PFSK-1 (cell line): ENCODE measurements at regions not wholly inside any gene's neighbourhood (a gene's known extent, or its start where the extent isn't known, plus 50 kb on each side); places are given as distances from the start of the nearest gene placed in this dataset.

Experiments used
- POLR2AphosphoS5 ChIP-seq: IDR thresholded peaks from 2 replicates; pipeline ENCODE4 v1.6.1; 2012; ENCODE audit warnings: low read depth, mild to moderate bottlenecking, control low read depth, low read length, moderate library complexity
- TAF1 ChIP-seq: IDR thresholded peaks from 2 replicates; pipeline ENCODE4 v1.6.1; 2012; ENCODE audit warnings: low read length, control low read depth, borderline replicate concordance; ENCODE audit not compliant: insufficient read depth
- TF ChIP-seq, protein P1 (sequence below), 2 experiments: IDR thresholded peaks; 2 replicates each; pipeline versions ENCODE4 v1.6.1 to v1.8.0; 2011 to 2012; ENCODE audit warnings: low read depth in 2 of 2, low read length in 2 of 2, control low read depth in 1 of 2, inconsistent platforms in 1 of 2, mild to moderate bottlenecking in 1 of 2, moderate library complexity in 1 of 2; ENCODE audit not compliant: insufficient read depth in 1 of 2

DNA sequence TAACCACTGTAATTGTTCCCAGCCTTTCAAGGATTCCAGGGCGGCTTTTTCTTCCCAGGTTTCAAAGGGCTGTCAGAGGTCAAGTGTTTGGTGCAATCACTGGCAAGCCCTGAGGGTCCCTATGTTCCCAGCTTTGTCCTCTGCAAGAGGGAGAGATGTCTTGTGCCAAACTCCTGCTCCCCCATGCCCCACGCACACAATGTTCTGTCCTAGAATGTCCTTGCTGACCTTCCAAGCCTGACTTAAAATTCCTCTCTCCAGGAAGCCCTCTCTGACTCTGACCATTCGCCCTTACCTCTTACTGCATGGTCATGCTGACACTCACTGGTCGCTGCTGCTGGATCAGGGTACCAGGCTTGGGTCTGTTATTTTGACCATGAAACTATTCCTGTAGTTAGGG lies 152.5 kb upstream of the KCND3 start:
- TF ChIP-seq, protein P1, sequence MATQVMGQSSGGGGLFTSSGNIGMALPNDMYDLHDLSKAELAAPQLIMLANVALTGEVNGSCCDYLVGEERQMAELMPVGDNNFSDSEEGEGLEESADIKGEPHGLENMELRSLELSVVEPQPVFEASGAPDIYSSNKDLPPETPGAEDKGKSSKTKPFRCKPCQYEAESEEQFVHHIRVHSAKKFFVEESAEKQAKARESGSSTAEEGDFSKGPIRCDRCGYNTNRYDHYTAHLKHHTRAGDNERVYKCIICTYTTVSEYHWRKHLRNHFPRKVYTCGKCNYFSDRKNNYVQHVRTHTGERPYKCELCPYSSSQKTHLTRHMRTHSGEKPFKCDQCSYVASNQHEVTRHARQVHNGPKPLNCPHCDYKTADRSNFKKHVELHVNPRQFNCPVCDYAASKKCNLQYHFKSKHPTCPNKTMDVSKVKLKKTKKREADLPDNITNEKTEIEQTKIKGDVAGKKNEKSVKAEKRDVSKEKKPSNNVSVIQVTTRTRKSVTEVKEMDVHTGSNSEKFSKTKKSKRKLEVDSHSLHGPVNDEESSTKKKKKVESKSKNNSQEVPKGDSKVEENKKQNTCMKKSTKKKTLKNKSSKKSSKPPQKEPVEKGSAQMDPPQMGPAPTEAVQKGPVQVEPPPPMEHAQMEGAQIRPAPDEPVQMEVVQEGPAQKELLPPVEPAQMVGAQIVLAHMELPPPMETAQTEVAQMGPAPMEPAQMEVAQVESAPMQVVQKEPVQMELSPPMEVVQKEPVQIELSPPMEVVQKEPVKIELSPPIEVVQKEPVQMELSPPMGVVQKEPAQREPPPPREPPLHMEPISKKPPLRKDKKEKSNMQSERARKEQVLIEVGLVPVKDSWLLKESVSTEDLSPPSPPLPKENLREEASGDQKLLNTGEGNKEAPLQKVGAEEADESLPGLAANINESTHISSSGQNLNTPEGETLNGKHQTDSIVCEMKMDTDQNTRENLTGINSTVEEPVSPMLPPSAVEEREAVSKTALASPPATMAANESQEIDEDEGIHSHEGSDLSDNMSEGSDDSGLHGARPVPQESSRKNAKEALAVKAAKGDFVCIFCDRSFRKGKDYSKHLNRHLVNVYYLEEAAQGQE (IDR thresholded peaks at IDR 0.05; ENCODE audit: insufficient read depth in 1 of 2, low read depth in 2 of 2, low read length in 2 of 2): no peak
- TF ChIP-seq TAF1 (no peak), POLR2AphosphoS5 (no peak)
